Astrocyte (in vitro differentiated cells and primary cell): ENCODE measurements at regions not wholly inside any gene's neighbourhood (a gene's known extent, or its start where the extent isn't known, plus 50 kb on each side); places are given as distances from the start of the nearest gene placed in this dataset.

ENCODE experiments used
- DNase-seq: peaks from one replicate; pipeline ENCODE4 v3.0.0-alpha.2; 2010; ENCODE audit warnings: low read depth
- FAIRE-seq: peaks from 2 replicates; lab custom pipeline; 2011; peaks lifted over from hg19 to GRCh38; lab: Jason Lieb, UNC
- H2AFZ ChIP-seq: 2 replicates; pipeline ENCODE4 v1.6.0; 2012; ENCODE audit warnings: low read depth, low read length, inconsistent platforms
- H3K27ac ChIP-seq: 2 replicates; pipeline ENCODE4 v1.5.1; 2011; ENCODE audit warnings: low read depth, low read length, inconsistent platforms
- H3K27me3 ChIP-seq: 2 replicates; pipeline ENCODE4 v1.6.0; 2011; ENCODE audit warnings: low read length, inconsistent platforms; ENCODE audit not compliant: insufficient read depth
- H3K36me3 ChIP-seq: 2 replicates; pipeline ENCODE4 v1.5.1; 2011; ENCODE audit warnings: low read length, inconsistent platforms; ENCODE audit not compliant: insufficient read depth
- H3K4me1 ChIP-seq: 2 replicates; pipeline ENCODE4 v1.5.1; 2011; ENCODE audit warnings: low read length, inconsistent platforms; ENCODE audit not compliant: insufficient read depth
- H3K4me2 ChIP-seq: 2 replicates; pipeline ENCODE4 v1.6.0; 2012; ENCODE audit warnings: low read length, inconsistent platforms
- H3K4me3 ChIP-seq: 2 replicates; pipeline ENCODE4 v1.5.1; 2011; ENCODE audit warnings: low read depth, mild to moderate bottlenecking, low read length, inconsistent platforms; ENCODE audit not compliant: insufficient read depth
- H3K79me2 ChIP-seq: 2 replicates; pipeline ENCODE4 v1.6.0; 2012; ENCODE audit warnings: mild to moderate bottlenecking, low read length, inconsistent platforms; ENCODE audit not compliant: insufficient read depth
- H3K9ac ChIP-seq: 2 replicates; pipeline ENCODE4 v1.6.0; 2012; ENCODE audit warnings: mild to moderate bottlenecking, low read length, inconsistent platforms
- H3K9me3 ChIP-seq: 2 replicates; pipeline ENCODE4 v1.5.1; 2012; ENCODE audit warnings: low read depth, mild to moderate bottlenecking, low read length, inconsistent platforms; ENCODE audit not compliant: insufficient read depth
- H4K20me1 ChIP-seq: 2 replicates; pipeline ENCODE4 v1.6.0; 2012; ENCODE audit warnings: low read length, inconsistent platforms; ENCODE audit not compliant: insufficient read depth
- H3K27ac Mint-ChIP-seq: one replicate; pipeline ENCODE4 v1.8.0; 2021; ENCODE audit warnings: mild to moderate bottlenecking, mixed read lengths; ENCODE audit not compliant: unreplicated experiment
- H3K27me3 Mint-ChIP-seq: one replicate; pipeline ENCODE4 v1.8.0; 2021; ENCODE audit warnings: low read depth, mixed read lengths; ENCODE audit not compliant: unreplicated experiment
- H3K36me3 Mint-ChIP-seq: one replicate; pipeline ENCODE4 v1.8.0; 2021; ENCODE audit warnings: low read depth, mixed read lengths; ENCODE audit not compliant: unreplicated experiment
- H3K4me1 Mint-ChIP-seq: one replicate; pipeline ENCODE4 v1.8.0; 2021; ENCODE audit warnings: low read depth, mixed read lengths; ENCODE audit not compliant: unreplicated experiment
- H3K4me3 Mint-ChIP-seq: one replicate; pipeline ENCODE4 v1.8.0; 2021; ENCODE audit warnings: mild to moderate bottlenecking, moderate library complexity, mixed read lengths; ENCODE audit not compliant: unreplicated experiment
- H3K9me3 Mint-ChIP-seq: one replicate; pipeline ENCODE4 v1.8.0; 2021; ENCODE audit warnings: mild to moderate bottlenecking, mixed read lengths; ENCODE audit not compliant: unreplicated experiment
- EZH2 ChIP-seq: IDR thresholded peaks from 2 replicates; pipeline ENCODE4 v1.6.1; 2012; ENCODE audit warnings: mild to moderate bottlenecking, low read length, inconsistent platforms; ENCODE audit not compliant: insufficient read depth
- TF ChIP-seq, protein P1 (sequence below): IDR thresholded peaks from 2 replicates; pipeline ENCODE4 v1.5.1; 2011; ENCODE audit warnings: low read depth, mild to moderate bottlenecking, inconsistent platforms, low read length, moderate library complexity; ENCODE audit not compliant: insufficient read depth

DNA sequence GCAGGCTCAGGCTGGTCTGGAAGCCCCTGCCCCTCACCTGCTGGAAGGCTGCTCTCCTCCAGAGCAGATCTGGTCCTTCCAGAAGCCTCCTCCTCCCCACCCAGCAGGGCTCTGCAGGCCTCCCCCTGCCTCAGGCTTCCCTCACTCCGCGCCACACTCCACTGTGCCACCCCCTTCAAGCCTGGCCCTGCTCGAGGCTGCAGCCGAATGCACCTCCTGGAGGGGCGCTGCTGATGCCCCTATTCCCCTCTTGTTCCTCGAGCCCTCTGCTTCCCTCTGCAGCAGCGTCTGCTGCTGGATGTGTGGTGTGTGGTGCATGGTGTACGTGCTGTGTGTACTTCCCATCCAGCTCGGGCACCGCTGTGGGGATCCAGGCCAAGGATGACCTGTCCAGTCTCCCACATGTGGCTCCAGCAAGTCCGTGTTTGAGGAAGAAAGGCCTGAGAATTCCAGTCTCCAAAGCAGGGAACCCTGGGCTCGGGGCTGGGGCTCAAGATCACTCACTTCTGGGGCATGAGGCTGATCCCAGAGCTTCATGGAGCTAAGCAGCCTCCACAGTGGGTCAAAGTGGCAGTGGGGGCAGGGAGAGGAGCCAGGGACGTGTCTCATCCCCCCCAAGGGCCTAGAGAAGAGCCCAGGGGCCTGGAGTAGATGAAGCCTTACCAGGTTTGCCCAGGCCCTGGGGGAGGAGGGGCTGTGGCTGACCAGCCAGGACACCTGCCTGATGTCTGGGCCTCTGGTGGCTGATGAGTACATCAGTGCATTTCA, 136.0 kb upstream of the C14orf180 start:
- Histone ChIP-seq H3K9me3 (no peaks in the 10 kb centered on the region), H4K20me1 (no peaks in the 10 kb centered on the region), H3K36me3 (no peaks in the 10 kb centered on the region), H3K4me3 (no peak overlapping the region), H3K27ac (no peak overlapping the region), H3K27me3 (no peaks in the 10 kb centered on the region), H3K4me2 (no peak overlapping the region), H2AFZ (no peak overlapping the region), H3K9ac (no peak overlapping the region), H3K79me2 (no peaks in the 10 kb centered on the region), H3K4me1 (no peaks in the 10 kb centered on the region)
- Mint-ChIP-seq H3K4me1 (no peaks in the 10 kb centered on the region), H3K36me3 (no peaks in the 10 kb centered on the region), H3K9me3 (peaks cover 16% of the 10 kb centered on the region), H3K4me3 (no peak overlapping the region), H3K27me3 (peaks cover 64% of the 10 kb centered on the region), H3K27ac (no peak overlapping the region)
- DNase-seq (no peak), FAIRE-seq (no peak)
- TF ChIP-seq, protein P1, sequence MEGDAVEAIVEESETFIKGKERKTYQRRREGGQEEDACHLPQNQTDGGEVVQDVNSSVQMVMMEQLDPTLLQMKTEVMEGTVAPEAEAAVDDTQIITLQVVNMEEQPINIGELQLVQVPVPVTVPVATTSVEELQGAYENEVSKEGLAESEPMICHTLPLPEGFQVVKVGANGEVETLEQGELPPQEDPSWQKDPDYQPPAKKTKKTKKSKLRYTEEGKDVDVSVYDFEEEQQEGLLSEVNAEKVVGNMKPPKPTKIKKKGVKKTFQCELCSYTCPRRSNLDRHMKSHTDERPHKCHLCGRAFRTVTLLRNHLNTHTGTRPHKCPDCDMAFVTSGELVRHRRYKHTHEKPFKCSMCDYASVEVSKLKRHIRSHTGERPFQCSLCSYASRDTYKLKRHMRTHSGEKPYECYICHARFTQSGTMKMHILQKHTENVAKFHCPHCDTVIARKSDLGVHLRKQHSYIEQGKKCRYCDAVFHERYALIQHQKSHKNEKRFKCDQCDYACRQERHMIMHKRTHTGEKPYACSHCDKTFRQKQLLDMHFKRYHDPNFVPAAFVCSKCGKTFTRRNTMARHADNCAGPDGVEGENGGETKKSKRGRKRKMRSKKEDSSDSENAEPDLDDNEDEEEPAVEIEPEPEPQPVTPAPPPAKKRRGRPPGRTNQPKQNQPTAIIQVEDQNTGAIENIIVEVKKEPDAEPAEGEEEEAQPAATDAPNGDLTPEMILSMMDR, result no peak
- no peak for TF ChIP-seq EZH2

DNA sequence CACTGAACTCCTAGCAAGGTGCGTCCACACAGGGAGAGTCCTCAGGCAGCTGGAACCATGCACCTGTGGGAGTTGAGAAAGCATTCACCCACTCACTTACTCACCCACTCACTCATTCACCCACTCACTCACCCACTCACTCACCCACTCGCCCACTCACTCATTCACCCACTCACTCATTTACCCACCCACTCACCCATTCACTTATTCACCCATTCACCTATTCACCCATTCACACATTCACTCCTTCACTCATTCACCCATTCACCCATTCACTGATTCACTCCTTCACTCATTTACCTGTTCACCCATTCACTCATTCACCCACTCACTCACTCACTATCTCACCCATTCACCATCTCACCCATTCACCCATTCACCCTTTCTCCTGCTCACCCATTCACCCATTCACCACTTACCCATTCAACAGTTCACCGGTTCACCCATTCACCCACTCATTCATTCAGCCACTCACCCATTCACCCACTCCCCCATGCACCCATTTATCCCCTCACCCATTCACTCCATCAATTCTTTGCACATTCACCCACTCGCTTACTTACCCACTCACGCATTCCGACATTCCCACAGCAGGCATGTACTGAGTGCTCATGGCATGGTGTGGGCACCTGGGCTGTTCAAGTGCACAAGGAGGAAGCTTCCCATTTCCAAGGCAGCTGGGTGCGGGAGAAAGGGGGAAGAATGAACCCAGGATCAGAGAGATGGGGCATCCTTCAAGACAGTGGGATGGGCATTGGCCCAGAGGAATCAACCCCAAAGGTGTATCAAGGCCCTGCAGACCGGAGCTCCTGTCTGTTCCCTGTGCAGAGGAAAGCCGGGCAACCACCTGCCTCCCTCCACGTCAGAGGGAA, 135.2 kb upstream of the C14orf180 start:
- Histone ChIP-seq H3K27me3 (no peaks in the 10 kb centered on the region), H3K36me3 (no peaks in the 10 kb centered on the region), H3K79me2 (no peaks in the 10 kb centered on the region), H3K4me2 (no peak overlapping the region), H3K9me3 (no peaks in the 10 kb centered on the region), H2AFZ (no peak overlapping the region), H3K27ac (no peak overlapping the region), H4K20me1 (no peaks in the 10 kb centered on the region), H3K4me1 (no peaks in the 10 kb centered on the region), H3K4me3 (no peak overlapping the region), H3K9ac (no peak overlapping the region)
- FAIRE-seq (no peak), DNase-seq (no peak)
- Mint-ChIP-seq H3K9me3 (peaks cover 17% of the 10 kb centered on the region), H3K4me3 (no peak overlapping the region), H3K36me3 (no peaks in the 10 kb centered on the region), H3K27me3 (peaks cover 60% of the 10 kb centered on the region), H3K27ac (no peak overlapping the region), H3K4me1 (no peaks in the 10 kb centered on the region)
- TF ChIP-seq, protein P1, result no peak
- TF ChIP-seq EZH2, result no peak
